CD8-positive, alpha-beta memory T cell (primary cell): ENCODE measurements at regions not wholly inside any gene's neighbourhood (a gene's known extent, or its start where the extent isn't known, plus 50 kb on each side); places are given as distances from the start of the nearest gene placed in this dataset.

ENCODE experiments used
- CTCF ChIA-PET: fragments of 350-600 bp; sonication (Branson Sonifier 250); formaldehyde crosslinking; loops from one replicate; lab custom pipeline; 2021; ENCODE audit warnings: antibody characterized with exemption; lab: Charles Lee
- POLR2A ChIA-PET: fragments of 350-600 bp; sonication (Branson Sonifier 250); formaldehyde crosslinking; loops from one replicate; lab custom pipeline; 2021; ENCODE audit warnings: antibody characterized with exemption; lab: Charles Lee
- DNase-seq, 5 donors: peaks; one replicate each; pipeline versions ENCODE4 v3.0.0 to v3.0.0-alpha.2; 2020 to 2022; ENCODE audit warnings: mixed read lengths in 1 of 5
- H3K27ac ChIP-seq: one replicate; pipeline ENCODE4 v1.7.0; 2013; ENCODE audit warnings: low read depth, mild to moderate bottlenecking, low read length, moderate library complexity
- H3K27me3 ChIP-seq: 2 replicates; pipeline ENCODE4 v1.7.0; 2013; ENCODE audit warnings: low read length, mild to moderate bottlenecking; ENCODE audit not compliant: insufficient read depth, poor library complexity, severe bottlenecking
- H3K36me3 ChIP-seq: 2 replicates; pipeline ENCODE4 v1.7.0; 2013; ENCODE audit warnings: mild to moderate bottlenecking, low read length, moderate library complexity; ENCODE audit not compliant: insufficient read depth
- H3K4me1 ChIP-seq: 2 replicates; pipeline ENCODE4 v1.7.0; 2013; ENCODE audit warnings: mild to moderate bottlenecking, low read length, moderate library complexity; ENCODE audit not compliant: insufficient read depth
- H3K4me3 ChIP-seq: 2 replicates; pipeline ENCODE4 v1.7.0; 2013; ENCODE audit warnings: mild to moderate bottlenecking, low read length
- H3K9me3 ChIP-seq: 2 replicates; pipeline ENCODE4 v1.7.0; 2013; ENCODE audit warnings: mild to moderate bottlenecking, low read length
- H3K27ac Mint-ChIP-seq, 8 donors: one replicate each; pipeline ENCODE4 v1.8.0; 2020 to 2021; ENCODE audit warnings: mixed read lengths in 8 of 8, mild to moderate bottlenecking in 6 of 8, inconsistent platforms in 3 of 8, moderate library complexity in 3 of 8
- H3K27me3 Mint-ChIP-seq, 2 donors: one replicate each; pipeline ENCODE4 v1.8.0; 2020 to 2021; ENCODE audit warnings: mixed read lengths in 2 of 2, mild to moderate bottlenecking in 1 of 2, moderate library complexity in 1 of 2
- H3K36me3 Mint-ChIP-seq, 3 donors: one replicate each; pipeline ENCODE4 v1.8.0; 2020 to 2021; ENCODE audit warnings: mixed read lengths in 3 of 3, inconsistent platforms in 1 of 3, mild to moderate bottlenecking in 1 of 3
- H3K4me1 Mint-ChIP-seq, 3 donors: one replicate each; pipeline ENCODE4 v1.8.0; 2020 to 2021; ENCODE audit warnings: mixed read lengths in 3 of 3, inconsistent platforms in 1 of 3, mild to moderate bottlenecking in 1 of 3
- H3K4me3 Mint-ChIP-seq, 7 donors: one replicate each; pipeline ENCODE4 v1.8.0; 2020 to 2021; ENCODE audit warnings: mixed read lengths in 7 of 7, mild to moderate bottlenecking in 6 of 7, moderate library complexity in 4 of 7, inconsistent platforms in 2 of 7
- H3K9me3 Mint-ChIP-seq, 5 donors: one replicate each; pipeline ENCODE4 v1.8.0; 2020 to 2022; ENCODE audit warnings: mixed read lengths in 5 of 5, mild to moderate bottlenecking in 3 of 5, moderate library complexity in 2 of 5, inconsistent platforms in 1 of 5

GRCh38 chr7:80984619-80985018 is 65.8 kb upstream of the SEMA3C start:
- no peak overlapping the region for H3K27ac Mint-ChIP-seq
- POLR2A ChIA-PET = no interaction called here

GRCh38 chr7:80981405-80981804 is 62.6 kb upstream of the SEMA3C start:
- Histone ChIP-seq H3K27me3 (no peaks in the 10 kb centered on the region), H3K36me3 (no peaks in the 10 kb centered on the region), H3K4me3 (no peak overlapping the region), H3K9me3 (no peaks in the 10 kb centered on the region), H3K4me1 (no peaks in the 10 kb centered on the region), H3K27ac (no peak overlapping the region)
- no peaks in the 10 kb centered on the region for H3K4me1 Mint-ChIP-seq
- CTCF ChIA-PET = no interaction called here
- POLR2A ChIA-PET = no interaction called here
- peaks cover 3 to 21% (median 12%) of the 10 kb centered on the region in 5 donors for H3K9me3 Mint-ChIP-seq
- no peak overlapping the region for H3K4me3 Mint-ChIP-seq
- no peaks in the 10 kb centered on the region for H3K36me3 Mint-ChIP-seq
- DNase-seq = no peak
- no peak overlapping the region for H3K27ac Mint-ChIP-seq
- no peaks in the 10 kb centered on the region for H3K27me3 Mint-ChIP-seq

More at GRCh38 chr7:80984619-80985018, 65.8 kb upstream of the SEMA3C start:
- Mint-ChIP-seq H3K27me3 (no peaks in the 10 kb centered on the region), H3K4me1 (no peaks in the 10 kb centered on the region), H3K4me3 (no peak overlapping the region), H3K9me3 (peaks cover 7 to 21% (median 13%) of the 10 kb centered on the region in 5 donors), H3K36me3 (no peaks in the 10 kb centered on the region)
- Histone ChIP-seq H3K9me3 (no peaks in the 10 kb centered on the region), H3K36me3 (no peaks in the 10 kb centered on the region), H3K27me3 (no peaks in the 10 kb centered on the region), H3K27ac (no peak overlapping the region), H3K4me3 (no peak overlapping the region), H3K4me1 (no peaks in the 10 kb centered on the region)
- CTCF ChIA-PET = no interaction called here
- DNase-seq = no peak

GRCh38 chr7:80977751-80978150 is 58.9 kb upstream of the SEMA3C start:
- ChIA-PET CTCF (no interaction called here), POLR2A (no interaction called here)
- no peaks in the 10 kb centered on the region for H3K36me3 Mint-ChIP-seq
- H3K36me3 ChIP-seq = no peaks in the 10 kb centered on the region
- H3K27ac ChIP-seq = no peak overlapping the region
- no peaks in the 10 kb centered on the region for H3K4me1 Mint-ChIP-seq
- H3K4me3 ChIP-seq = no peak overlapping the region
- H3K4me3 Mint-ChIP-seq = no peak overlapping the region
- H3K27me3 Mint-ChIP-seq = no peaks in the 10 kb centered on the region
- peaks cover 2 to 24% (median 12%) of the 10 kb centered on the region in 5 donors for H3K9me3 Mint-ChIP-seq
- no peaks in the 10 kb centered on the region for H3K27me3 ChIP-seq
- no peak overlapping the region for H3K27ac Mint-ChIP-seq
- DNase-seq = no peak
- H3K4me1 ChIP-seq = no peaks in the 10 kb centered on the region
- no peaks in the 10 kb centered on the region for H3K9me3 ChIP-seq

GRCh38 chr7:80974396-80975358 is 55.8 kb upstream of the SEMA3C start:
- Histone ChIP-seq H3K27ac (no peak overlapping the region), H3K4me3 (no peak overlapping the region), H3K9me3 (no peaks in the 10 kb centered on the region), H3K36me3 (no peaks in the 10 kb centered on the region), H3K27me3 (no peaks in the 10 kb centered on the region), H3K4me1 (no peaks in the 10 kb centered on the region)
- H3K4me3 Mint-ChIP-seq = no peak overlapping the region
- ChIA-PET POLR2A (no interaction called here), CTCF (no interaction called here)
- H3K9me3 Mint-ChIP-seq = peaks cover 2 to 22% (median 8%) of the 10 kb centered on the region in 5 donors
- no peaks in the 10 kb centered on the region for H3K4me1 Mint-ChIP-seq
- no peaks in the 10 kb centered on the region for H3K27me3 Mint-ChIP-seq
- no peaks in the 10 kb centered on the region for H3K36me3 Mint-ChIP-seq
- DNase-seq = no peak
- H3K27ac Mint-ChIP-seq = no peak overlapping the region

GRCh38 chr7:80971225-80971624 is 52.4 kb upstream of the SEMA3C start:
- DNase-seq = no peak
- ChIA-PET CTCF (no interaction called here), POLR2A (no interaction called here)
- no peaks in the 10 kb centered on the region for H3K4me1 Mint-ChIP-seq
- no peaks in the 10 kb centered on the region for H3K36me3 Mint-ChIP-seq
- Histone ChIP-seq H3K4me3 (no peak overlapping the region), H3K27me3 (no peaks in the 10 kb centered on the region), H3K4me1 (no peaks in the 10 kb centered on the region), H3K9me3 (no peaks in the 10 kb centered on the region), H3K36me3 (no peaks in the 10 kb centered on the region), H3K27ac (no peak overlapping the region)
- no peak overlapping the region for H3K27ac Mint-ChIP-seq
- H3K9me3 Mint-ChIP-seq = peaks cover 2 to 25% (median 8%) of the 10 kb centered on the region in 5 donors
- no peak overlapping the region for H3K4me3 Mint-ChIP-seq
- H3K27me3 Mint-ChIP-seq = no peaks in the 10 kb centered on the region
